ENCODE measurements at regions not wholly inside any gene's neighbourhood (a gene's known extent, or its start where the extent isn't known, plus 50 kb on each side); places are given as distances from the start of the nearest gene placed in this dataset.

DNA sequence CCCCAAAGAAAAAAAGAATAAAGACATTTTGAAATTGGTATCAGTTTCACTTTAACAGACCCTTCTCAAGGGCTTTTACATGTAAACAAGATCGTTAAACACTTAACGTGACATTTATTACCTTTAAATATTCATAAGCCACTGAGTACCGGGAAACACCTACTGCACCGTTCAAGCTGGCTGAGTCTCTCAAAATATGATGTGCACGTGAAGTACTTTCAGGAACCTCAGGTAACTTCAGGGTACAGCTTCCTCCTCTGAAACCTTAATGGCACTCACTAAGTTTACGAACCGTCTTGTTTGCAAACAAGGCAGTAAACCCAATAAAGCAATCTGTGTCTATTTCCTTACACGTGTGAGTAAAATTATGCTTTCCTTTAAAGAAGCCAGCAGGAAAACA lies 105.5 kb upstream of the TENM4 start:
- TF ChIP-seq, protein P1, sequence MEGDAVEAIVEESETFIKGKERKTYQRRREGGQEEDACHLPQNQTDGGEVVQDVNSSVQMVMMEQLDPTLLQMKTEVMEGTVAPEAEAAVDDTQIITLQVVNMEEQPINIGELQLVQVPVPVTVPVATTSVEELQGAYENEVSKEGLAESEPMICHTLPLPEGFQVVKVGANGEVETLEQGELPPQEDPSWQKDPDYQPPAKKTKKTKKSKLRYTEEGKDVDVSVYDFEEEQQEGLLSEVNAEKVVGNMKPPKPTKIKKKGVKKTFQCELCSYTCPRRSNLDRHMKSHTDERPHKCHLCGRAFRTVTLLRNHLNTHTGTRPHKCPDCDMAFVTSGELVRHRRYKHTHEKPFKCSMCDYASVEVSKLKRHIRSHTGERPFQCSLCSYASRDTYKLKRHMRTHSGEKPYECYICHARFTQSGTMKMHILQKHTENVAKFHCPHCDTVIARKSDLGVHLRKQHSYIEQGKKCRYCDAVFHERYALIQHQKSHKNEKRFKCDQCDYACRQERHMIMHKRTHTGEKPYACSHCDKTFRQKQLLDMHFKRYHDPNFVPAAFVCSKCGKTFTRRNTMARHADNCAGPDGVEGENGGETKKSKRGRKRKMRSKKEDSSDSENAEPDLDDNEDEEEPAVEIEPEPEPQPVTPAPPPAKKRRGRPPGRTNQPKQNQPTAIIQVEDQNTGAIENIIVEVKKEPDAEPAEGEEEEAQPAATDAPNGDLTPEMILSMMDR (IDR thresholded peaks at IDR 0.05): no peak
- TF ChIP-seq POLR2A (IDR thresholded peaks at IDR 0.05): no peak
